GM18520 (cell line): ENCODE measurements at regions not wholly inside any gene's neighbourhood (a gene's known extent, or its start where the extent isn't known, plus 50 kb on each side); places are given as distances from the start of the nearest gene placed in this dataset.
"Not testable (repeated sequence)": the region's sequence is repeated elsewhere in the genome, so short reads cannot be mapped to it uniquely, and the experiment has no call there.

Source experiments
- ATAC-seq: cut with Tn5 transposase; IDR thresholded peaks from one replicate; pipeline ENCODE4 v1.9.1; 2021; ENCODE audit not compliant: unreplicated experiment

DNA sequence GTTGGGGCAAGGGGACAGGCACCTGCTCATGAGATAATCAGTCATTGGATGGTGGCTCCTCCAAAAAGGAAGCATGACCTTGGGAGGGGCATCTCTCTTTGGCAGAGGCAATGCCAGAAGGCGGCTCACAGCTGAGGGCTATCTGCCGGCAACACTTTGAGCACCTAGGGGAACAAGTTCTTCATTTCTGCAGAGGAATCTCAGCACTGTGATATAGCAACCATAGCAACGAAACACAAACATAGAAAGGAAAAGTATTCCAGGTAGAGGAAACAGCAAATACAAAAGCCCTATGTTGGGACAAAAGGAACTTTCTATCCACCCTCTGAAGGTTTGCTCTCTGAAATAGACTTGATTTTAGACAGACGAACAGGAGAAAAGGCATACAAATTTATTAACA lies 89.1 kb upstream of the NEDD4L start:
- no peak for ATAC-seq

GRCh38 chr18:57953883-57954282 lies 90.1 kb upstream of the NEDD4L start:
- ATAC-seq: no peak

DNA sequence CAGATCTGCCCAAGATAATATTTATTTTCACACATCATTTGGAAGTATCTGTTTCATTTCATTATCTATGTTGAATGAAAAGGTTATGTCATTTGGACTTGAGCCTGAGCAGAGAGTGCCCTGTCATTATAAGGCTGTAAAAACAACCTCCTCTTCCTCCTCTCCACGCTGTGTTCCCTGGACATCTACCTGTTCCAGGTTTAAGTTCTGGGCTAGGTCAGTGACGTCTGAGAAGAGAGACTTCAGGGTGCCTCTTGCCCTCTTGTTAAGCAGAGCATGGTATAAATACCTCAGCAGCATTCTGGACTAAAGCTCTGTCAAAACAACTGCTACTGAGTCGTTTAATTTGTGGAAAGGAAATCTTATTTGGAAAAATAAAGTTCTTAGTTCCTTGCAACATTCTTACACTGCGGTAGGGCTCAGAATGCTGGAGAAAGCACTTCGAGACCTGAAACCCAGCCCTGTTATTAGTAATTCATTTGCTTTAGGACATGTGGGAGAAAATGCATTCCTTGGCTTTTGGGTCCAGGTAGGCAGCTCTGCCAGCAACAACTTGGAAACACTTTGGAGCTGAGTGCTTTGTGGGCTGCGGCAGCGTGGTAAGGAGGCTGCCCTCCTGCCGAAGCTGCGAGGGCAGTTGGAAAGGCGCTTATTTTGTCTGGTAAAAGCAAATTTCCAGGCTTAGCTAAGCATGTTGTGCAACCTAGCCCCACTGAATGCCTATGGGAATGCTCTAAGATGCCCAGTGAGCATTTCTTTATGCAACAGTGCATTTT lies 91.8 kb upstream of the NEDD4L start:
- no peak for ATAC-seq

- ATAC-seq: no peak
These were observed 92.8 kb upstream of the NEDD4L start for GRCh38 chr18:57951117-57951796.

- no peak for ATAC-seq
These were observed 93.5 kb upstream of the NEDD4L start for GRCh38 chr18:57950542-57950941.

DNA sequence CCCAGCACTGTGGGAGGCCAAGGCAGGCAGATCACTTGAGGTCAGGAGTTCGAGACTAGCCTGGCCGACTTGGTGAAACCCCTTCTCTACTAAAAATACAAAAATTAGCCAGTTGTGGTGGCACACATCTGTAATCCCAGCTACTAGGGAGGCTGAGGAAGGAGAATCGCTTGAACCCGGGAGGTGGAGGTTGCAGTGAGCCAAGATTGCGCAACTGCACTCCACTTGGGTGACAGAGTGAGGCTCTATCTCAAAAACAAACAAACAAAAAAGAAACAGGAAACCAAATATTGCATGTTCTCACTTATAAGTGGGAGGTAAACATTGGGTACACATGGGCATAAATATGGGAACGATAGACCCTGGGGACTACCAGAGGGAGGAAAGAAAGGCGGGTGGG lies 94.7 kb upstream of the NEDD4L start:
- ATAC-seq: not testable (repeated sequence)

GRCh38 chr18:57947117-57947516 lies 96.9 kb upstream of the NEDD4L start:
- ATAC-seq: no peak

DNA sequence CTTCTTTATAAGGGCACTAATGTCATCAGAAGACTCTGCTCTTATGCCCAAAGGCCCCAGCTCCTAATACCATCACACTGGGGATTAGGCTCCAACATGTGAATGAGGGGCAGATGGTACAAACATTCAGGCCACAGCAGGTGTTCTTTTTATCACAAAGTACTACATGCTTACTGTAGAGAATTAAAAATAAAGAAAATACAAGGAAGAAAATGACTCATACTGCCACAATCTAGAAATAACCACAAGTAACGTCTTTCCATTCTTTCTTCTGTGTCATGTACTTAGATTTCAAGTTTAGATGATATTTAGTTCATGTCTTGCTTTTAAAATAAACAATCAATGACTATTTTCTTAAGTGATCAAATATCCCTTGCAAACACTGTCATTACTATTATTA lies 100.3 kb upstream of the NEDD4L start:
- ATAC-seq: no peak

GRCh38 chr18:57942493-57942892 lies 101.5 kb upstream of the NEDD4L start:
- no peak for ATAC-seq

DNA sequence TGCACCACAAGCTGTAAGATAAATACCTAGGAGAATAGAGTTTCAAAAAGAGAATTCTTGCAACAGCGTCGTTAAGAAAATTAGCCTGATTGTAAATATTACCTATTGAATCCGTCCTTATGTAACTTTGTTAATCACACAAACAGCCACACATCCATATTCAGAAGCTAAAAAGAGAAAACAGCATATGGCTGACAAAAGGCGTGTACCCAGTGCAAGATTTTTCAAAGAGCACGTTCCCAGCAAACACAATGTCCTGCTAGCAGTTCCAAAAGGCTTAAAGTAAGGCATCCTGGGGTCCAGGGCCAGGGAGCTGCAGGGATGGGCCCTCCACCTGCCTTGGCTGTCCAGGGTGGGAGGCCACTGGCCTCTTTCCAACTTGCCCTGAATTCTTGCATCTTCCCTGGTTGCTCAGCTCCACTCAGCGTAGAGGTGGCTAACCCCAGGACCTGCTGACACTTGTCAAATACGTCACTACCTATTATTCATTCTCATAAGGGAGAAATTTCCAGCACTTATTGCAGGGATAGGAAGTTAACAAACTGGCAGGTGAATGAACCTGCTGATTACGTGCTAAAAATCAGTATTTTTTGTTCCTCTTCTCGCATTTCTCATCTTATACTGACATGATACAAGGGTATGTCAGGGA lies 102.1 kb upstream of the NEDD4L start:
- no peak for ATAC-seq

GRCh38 chr18:57940166-57940660 lies 103.8 kb upstream of the NEDD4L start:
- no peak for ATAC-seq

- ATAC-seq: not testable (repeated sequence)
These were observed 109.7 kb upstream of the NEDD4L start for GRCh38 chr18:57934375-57934774.

GRCh38 chr18:57931038-57931437 lies 113.0 kb upstream of the NEDD4L start:
- no peak for ATAC-seq

- no peak for ATAC-seq
These were observed 113.5 kb upstream of the NEDD4L start for GRCh38 chr18:57930476-57930875.

DNA sequence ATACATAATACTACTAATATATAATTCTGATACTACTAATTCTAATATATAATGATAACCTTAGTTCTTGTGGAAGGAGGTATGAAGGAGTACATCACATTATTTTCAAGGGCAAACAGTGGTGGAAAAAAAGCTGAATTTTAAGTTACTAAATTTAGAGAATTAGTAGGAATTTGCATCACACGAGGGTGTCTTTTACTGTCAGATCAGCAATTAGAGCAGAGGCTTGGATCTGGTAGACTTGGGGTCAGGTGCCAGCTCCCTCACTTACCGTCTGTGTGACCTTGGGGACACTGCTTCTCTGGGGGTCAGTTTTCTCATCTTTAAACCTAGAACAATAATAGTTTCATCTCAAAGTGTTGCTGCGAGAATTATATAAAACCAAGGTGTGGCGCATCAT lies 114.1 kb upstream of the NEDD4L start:
- no peak for ATAC-seq

DNA sequence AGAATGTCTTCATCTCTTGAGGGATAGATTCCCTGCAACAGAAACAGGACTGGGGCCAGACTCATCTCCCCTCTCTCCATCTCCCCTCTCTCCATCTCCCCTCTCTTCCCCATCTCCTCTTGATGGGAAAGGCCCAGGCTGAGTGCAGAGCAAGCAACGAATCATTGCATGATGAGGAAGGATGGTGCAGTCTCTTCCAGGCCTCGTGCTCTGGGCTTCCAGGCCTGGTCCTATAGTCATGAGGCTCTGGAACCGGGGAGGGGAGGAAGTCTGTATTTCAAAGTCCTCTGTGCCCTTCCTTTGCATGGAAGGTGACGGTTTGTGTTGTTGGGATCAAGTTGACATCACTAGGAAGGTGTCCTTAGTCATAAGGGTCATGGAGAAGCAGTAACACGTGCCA lies 115.6 kb upstream of the NEDD4L start:
- ATAC-seq: no peak

DNA sequence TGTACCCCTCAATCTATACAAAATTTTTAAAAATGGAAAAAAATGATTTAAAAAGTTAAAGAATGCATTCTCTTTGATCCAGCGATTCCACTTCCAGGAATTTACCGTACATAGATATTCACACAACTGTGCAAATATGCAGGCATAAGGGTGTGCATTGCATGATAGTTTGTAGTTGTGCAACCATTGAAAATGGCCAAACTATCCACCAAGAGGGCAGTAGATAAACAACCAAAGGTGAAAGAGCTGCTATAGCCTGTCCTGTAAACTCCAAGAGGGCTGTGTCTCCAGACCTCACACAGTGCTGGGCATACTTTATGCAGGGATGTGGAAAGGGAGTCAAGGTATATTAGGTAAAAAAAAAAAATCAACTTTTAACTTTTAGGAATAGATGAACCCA lies 116.5 kb upstream of the NEDD4L start:
- ATAC-seq: no peak

GRCh38 chr18:57925706-57926105 lies 118.3 kb upstream of the NEDD4L start:
- no peak for ATAC-seq

GRCh38 chr18:57923611-57924010 lies 120.4 kb upstream of the NEDD4L start:
- ATAC-seq: no peak

- ATAC-seq: no peak
These were observed 119.8 kb upstream of the ATP8B1 start for GRCh38 chr18:57922885-57923284.

DNA sequence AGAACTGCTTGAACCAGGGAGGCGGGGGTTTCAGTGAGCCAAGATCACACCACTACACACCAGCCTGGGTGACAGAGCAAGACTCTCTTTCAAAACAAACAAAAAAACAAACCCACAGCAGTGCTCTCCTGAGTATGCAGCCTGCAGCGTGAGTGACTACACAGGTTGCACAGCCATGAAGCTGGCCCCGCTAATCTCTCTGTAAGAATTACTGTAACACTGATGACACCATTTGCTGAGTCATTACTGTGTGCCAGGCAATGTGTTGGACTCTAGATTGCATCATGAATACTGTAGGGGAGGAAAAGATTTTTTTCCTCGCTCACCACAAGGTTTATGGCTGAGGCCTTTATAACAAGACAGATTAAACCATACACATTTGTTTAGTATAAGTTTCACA lies 118.6 kb upstream of the ATP8B1 start:
- ATAC-seq: no peak

- no peak for ATAC-seq
These were observed 116.9 kb upstream of the ATP8B1 start for GRCh38 chr18:57920036-57920435.
